Anterior cingulate cortex (tissue), 58 donors: ENCODE measurements at regions not wholly inside any gene's neighbourhood (a gene's known extent, or its start where the extent isn't known, plus 50 kb on each side); places are given as distances from the start of the nearest gene placed in this dataset.
"Not testable (repeated sequence)": the region's sequence is repeated elsewhere in the genome, so short reads cannot be mapped to it uniquely, and the experiment has no call there.

Experiments
- DNase-seq, 58 donors: peaks; one replicate each; lab custom pipeline; 2025; lab: John Stamatoyannopoulos, UW

- DNase-seq: no peak
Observed at GRCh38 chr1:55316947-55317662, 101.9 kb upstream of the USP24 start.

DNA sequence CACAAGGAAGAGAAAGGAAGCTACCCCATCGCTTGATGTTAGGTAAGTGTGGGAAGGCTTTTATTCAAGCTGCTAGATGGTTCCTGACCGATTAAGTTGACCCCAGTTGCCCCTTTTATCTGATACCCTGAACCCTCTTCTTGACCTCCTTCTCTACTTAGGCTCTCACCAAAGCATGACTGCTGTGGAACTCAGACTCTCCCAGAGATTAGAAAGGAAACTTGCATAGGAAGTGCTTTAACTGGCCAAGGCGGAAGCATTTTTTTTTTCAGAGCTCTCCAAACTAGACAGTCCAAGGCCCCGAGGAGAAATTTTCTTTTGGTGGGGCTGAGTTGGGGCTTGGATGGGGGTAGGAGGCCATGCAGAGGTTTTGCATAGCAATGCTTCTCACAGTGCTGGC, 101.3 kb upstream of the USP24 start:
- no peak for DNase-seq

DNA sequence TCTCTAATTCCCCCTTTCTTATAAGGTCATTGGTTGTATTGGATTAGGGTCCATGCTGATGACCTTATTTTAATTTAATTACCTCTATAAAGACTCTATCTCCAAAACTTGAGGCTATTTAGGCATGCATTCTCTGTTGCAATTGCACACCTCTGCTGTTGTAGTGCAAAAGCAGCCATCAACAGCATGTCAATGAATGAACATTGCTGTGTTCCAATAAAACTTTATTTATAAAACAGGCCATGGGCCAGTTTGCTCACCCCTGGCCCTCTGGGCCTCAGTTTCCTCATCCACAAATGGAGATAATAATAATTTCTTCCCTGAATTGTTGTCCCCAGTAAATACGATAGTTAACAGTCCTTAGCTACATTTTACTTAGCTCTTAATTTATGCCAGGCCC, 100.4 kb upstream of the USP24 start:
- DNase-seq: no peak

- DNase-seq: no peak
Observed at GRCh38 chr1:55314740-55315139, 99.6 kb upstream of the USP24 start.

DNA sequence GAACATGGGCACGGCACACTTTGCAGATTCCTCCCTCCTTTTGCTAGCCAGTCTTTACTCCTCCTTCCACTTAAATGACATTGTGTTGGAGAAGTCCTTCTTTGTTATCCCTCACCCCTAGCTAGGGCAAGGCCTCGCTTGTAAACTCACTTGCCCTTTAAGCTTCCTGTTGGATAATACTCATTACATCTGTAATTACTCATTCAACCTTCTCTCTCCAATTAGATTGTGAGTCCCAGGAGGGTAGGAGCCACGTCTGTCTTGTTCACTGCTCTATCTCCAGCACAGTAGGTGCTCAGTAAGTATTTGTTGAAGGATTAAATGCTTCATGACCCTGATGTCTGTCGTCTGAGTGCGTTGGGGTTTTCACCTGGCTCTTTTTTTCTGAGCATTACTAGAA, 98.7 kb upstream of the USP24 start:
- no peak for DNase-seq

- no peak for DNase-seq
Observed at GRCh38 chr1:55311979-55312378, 96.8 kb upstream of the USP24 start.

GRCh38 chr1:55311057-55311641, 96.0 kb upstream of the USP24 start:
- DNase-seq: peak in 1 of 58 donors; percentile 8

DNA sequence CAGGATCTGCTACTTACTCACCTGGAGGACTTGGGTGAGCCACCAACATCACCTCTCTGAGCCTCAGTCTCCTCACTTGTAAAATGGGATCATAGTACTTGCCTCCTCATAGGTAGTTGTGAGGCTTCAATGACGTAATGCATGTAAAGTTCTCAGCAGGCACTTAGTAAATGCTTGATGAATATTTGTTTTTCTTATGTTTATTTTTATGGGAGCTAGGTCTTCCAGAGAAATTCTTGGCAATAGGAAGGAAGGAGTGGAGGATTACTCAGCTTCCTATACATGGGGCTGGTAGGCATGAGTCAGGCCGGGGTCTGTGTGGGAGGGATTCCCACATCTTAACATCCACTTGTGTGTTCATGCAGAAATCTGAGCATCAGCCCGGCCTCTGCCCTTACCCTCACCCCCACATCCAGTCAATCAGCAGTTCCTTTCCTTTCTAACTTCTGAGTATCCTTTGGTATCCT, 95.4 kb upstream of the USP24 start:
- DNase-seq: peak in 2 of 58 donors; percentile 10 to 21

- DNase-seq: no peak
Observed at GRCh38 chr1:55309786-55310504, 94.8 kb upstream of the USP24 start.

GRCh38 chr1:55309053-55309452, 93.9 kb upstream of the USP24 start:
- DNase-seq: no peak

- DNase-seq: no peak
Observed at GRCh38 chr1:55305735-55306134, 90.6 kb upstream of the USP24 start.

DNA sequence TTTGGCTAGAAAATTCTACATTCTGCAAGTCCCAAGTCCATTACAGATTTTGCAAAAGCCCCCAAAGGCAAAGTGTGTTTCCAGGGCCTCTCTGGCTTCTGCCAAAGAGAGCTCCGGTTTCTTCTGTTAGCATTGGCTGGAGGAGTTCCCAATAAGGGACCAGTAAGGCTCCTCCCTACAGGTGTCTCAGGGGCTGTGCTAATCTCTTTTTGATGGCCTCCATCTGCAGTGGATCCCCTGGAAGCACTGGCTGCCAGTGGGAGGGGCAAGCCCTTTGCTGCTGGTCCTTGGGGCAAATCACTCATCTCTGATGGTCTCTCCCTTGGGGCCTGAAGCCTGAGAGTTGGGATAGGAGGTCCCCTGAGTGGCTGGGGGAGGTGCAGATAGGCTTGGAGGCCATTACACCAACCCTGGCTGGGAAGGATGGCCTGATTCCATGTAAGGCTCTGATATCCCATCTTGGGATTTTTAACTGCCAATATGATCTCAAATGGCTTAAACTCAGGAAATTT, 89.1 kb upstream of the USP24 start:
- no peak for DNase-seq

GRCh38 chr1:55302972-55303371, 87.8 kb upstream of the USP24 start:
- no peak for DNase-seq

- DNase-seq: no peak
Observed at GRCh38 chr1:55301912-55302311, 86.7 kb upstream of the USP24 start.

DNA sequence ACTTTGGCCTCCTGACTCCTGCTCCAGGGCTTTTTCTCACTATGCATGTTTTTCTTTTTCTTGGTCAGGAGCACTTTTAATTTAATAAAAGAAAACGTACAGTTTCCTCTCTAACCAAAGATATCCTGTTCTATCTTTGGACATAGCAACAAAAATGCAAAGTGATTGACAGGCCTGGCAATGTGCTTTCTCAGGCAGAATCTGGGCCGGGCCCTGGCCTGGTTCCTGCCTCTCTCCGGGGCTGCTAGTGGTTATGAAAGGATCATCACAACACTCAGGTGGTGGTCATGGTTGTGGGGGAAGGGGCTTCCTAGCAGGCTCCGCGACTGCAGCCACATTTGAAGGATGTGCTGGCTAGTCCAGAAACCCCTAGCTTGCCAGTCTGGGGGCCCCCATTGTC, 85.8 kb upstream of the USP24 start:
- no peak for DNase-seq

DNA sequence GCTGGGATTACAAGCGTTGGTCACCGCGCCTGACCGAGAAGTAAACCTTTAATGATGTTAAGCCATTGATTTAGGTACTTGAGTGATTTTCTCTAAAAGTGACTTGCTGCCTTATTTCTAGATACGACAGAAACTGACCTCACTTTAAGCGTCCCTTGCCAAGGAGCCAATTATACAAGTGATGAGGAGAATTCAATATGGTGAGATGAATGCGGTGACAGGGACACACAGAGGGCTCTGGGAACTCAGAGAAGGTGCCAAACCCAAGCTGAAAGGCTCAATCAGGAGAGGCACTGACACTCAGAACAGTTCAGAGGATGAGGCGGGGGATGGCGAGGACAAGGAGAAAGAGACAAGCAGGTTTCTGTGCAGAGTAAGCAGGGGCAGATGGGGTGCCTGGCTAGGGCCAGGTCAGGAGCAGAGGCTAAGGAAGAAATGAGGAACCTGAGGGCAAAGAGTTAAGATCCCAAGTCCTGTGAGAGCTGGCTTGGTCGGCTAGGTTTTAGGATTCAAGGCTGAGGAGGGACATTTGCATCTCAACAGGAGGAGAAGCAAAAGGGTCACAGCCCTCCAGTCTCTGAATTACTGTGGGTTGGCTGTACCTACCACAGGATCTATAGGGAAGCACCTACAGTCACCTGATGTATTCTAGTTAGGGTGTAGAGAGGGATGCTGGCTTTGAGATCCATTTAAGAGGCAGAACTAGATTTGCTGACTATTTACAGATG, 83.2 kb upstream of the USP24 start:
- no peak for DNase-seq

DNA sequence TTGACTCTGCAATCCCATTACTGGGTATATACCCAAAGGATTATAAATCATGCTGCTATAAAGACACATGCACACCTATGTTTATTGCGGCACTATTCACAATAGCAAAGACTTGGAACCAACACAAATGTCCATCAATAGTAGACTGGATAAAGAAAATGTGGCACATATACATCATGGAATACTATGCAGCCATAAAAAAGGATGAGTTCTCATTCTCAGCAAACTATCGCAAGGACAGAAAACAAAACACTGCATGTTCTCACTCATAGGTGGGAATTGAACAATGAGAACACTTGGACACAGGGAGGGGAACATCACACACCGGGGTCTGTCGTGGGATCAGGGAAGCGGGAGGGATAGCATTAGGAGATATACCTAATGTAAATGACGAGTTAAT, 81.1 kb upstream of the USP24 start:
- DNase-seq: not testable (repeated sequence)

- no peak for DNase-seq
Observed at GRCh38 chr1:55289614-55290013, 74.5 kb upstream of the USP24 start.

DNA sequence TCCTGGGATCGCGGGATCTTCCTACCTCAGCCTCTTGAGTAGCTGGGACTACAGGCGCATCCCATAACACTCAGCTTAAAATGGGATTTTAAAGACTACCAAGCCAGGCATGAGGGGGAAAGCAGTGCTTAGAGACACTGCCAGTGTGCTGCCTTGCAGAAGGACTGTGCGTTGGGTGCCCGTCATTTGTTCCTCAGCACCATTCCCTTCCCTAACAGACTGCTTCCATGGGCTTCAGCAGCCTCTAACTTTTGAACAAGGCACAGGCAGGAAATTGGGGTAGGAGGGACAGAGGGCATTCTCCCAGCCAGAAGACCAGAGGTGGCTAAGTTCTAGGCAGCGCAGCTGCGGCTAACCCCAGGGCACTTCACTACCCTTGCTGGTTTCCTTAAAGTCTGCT, 73.9 kb upstream of the USP24 start:
- no peak for DNase-seq

GRCh38 chr1:55288245-55288644, 73.1 kb upstream of the USP24 start:
- no peak for DNase-seq

DNA sequence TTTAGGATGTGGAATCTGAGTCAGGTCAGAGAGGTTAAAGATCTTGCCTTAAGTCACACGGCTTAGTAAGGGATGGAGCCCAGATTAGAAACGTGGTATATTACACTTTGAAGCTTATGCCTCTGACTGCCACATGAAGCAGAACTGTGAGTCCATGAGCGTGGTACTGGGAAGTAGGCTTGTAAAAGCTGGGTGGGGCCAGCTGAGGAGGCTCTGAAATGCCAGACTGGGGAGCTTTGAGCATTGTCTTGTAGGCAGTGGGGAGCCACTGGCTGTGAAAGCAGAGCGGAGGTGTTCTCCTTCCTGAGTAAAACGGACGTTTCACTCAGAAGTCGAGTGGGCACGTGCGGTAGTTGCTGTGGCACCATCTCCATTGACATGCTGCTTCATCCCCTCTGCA, 72.6 kb upstream of the USP24 start:
- DNase-seq: no peak
